HAP-1 (cell line): ENCODE measurements at regions not wholly inside any gene's neighbourhood (a gene's known extent, or its start where the extent isn't known, plus 50 kb on each side); places are given as distances from the start of the nearest gene placed in this dataset.
A peak's percentile ranks its signal among the peaks of the same experiment; 100 is the strongest.
"Not testable (repeated sequence)": the region's sequence is repeated elsewhere in the genome, so short reads cannot be mapped to it uniquely, and the experiment has no call there.

ENCODE experiments used
- DNase-seq, 2 experiments: peaks; one replicate each; pipeline ENCODE4 v3.0.0-alpha.2; 2016 to 2020; ENCODE audit warnings: low spot score in 2 of 2
- H3K27me3 ChIP-seq: fragments of 250-450 bp; sonication (Bioruptor Pico); 2 replicates; pipeline ENCODE4 v1.5.1; 2020; ENCODE audit warnings: low read depth, mild to moderate bottlenecking, moderate library complexity
- H3K36me3 ChIP-seq: fragments of 250-450 bp; sonication (Bioruptor Pico); replicated peaks from 2 replicates; pipeline ENCODE4 v1.5.1; 2020; ENCODE audit warnings: mild to moderate bottlenecking
- H3K4me1 ChIP-seq: fragments of 250-450 bp; sonication (Bioruptor Pico); 2 replicates; pipeline ENCODE4 v1.5.1; 2020; ENCODE audit warnings: mild to moderate bottlenecking
- H3K4me3 ChIP-seq: fragments of 250-450 bp; sonication (Bioruptor Pico); 2 replicates; pipeline ENCODE4 v1.5.1; 2020; ENCODE audit warnings: mild to moderate bottlenecking, moderate library complexity
- H3K9me3 ChIP-seq: fragments of 250-450 bp; sonication (Bioruptor Pico); 2 replicates; pipeline ENCODE4 v1.5.1; 2020; ENCODE audit warnings: mild to moderate bottlenecking, moderate library complexity
- in situ Hi-C: fragments of 300-500 bp; cut with MboI; formaldehyde crosslinking; loops from 3 replicates; pipeline ENCODE4 v1.14.3; 2020; ENCODE audit warnings: low sequenced_read_pairs, inconsistent platforms, mixed read lengths

DNA sequence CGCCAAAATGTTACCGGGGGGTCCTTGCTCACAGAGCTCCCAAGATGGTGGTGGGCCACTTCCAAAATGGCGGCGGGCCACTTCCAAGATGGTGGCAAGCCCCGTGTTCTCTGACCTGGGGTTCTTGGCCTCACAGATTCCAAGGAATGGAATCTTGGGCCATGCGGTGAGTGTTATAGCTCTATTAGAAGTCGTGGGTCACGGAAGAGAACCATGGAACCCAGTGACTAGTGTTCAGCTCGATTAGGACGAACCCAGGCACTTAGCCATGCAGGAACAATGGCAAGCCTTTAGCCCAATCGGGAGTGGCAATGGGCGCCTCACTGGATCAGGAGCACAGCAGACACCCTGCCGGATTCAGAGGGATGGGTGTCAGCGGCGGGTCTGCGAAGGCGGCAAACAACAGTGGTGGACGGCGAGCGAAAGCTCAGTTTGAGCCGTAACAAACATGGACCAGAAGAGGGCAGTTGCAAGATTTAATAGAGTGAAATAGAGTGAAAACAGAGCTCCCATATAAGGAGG lies 254.9 kb upstream of the CNR1 start:
- H3K4me3 ChIP-seq, H3K36me3 ChIP-seq, H3K9me3 ChIP-seq, H3K27me3 ChIP-seq, in situ Hi-C loops, DNase-seq, H3K4me1 ChIP-seq: not testable (repeated sequence)

DNA sequence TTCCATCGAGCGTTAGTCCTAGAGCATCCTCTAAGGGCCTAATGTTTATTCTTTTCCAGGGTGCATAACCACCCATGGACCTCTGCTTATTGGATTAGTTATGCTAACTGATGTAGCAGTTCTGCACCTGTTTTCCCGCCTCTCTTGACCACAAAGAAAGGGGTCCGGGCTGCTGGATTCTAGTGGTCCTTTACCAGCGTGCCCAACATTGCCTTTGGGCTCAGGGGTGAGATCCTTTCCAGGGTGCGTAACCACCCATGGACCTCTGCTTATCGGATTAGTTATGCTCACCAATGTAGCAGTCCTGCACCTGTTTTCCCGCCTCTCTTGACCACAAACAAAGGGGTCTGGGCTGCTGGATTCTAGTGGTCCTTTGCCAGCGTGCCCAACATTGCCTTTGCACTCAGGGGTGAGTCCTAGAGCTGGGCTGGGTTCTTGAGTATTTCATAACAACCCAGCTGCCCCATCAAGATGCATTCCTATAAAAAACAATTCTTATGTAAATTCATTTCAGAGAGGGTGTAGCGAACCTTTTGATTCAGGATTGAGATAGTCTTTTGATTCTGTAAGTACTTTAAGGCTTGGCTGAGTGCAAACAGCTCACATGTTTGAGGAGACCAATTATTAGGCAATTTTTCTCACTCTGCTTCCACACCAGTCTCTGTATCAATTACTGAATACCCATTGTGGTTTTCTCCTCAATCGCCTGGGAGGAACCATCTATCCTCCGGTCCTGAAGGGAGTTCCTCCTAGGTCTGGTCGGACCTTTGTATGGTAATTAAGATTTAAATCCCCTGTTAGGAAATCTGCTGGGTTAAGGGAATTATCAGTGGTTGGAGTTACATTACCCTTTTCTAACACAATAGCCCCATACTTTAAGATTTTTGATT lies 253.0 kb upstream of the CNR1 start:
- H3K4me3 ChIP-seq, H3K36me3 ChIP-seq, H3K9me3 ChIP-seq, in situ Hi-C loops, H3K4me1 ChIP-seq, H3K27me3 ChIP-seq: not testable (repeated sequence)
- peak; percentile 65 to 86 for DNase-seq

DNA sequence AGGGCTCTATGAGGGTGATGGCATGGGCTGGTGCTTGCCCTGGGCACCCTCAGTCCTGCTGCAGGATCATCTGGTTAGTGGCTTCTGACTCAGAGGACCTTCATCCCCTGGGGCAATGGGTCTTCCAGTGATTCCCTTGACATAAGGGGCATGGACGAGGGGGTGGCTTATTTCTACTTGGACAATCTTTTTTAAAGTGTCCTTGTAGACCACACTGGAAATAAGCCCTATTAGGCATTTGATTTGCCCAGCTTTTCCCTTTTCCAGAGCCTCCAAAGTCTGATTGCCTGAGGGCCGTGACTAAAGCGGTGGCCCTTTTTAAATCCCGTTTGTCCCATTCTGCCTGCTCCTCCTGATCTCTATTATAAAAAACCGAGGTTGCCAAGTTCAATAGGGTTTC lies 251.2 kb upstream of the CNR1 start:
- H3K9me3 ChIP-seq, H3K4me1 ChIP-seq, H3K4me3 ChIP-seq, DNase-seq, H3K27me3 ChIP-seq, H3K36me3 ChIP-seq, in situ Hi-C loops: not testable (repeated sequence)

DNA sequence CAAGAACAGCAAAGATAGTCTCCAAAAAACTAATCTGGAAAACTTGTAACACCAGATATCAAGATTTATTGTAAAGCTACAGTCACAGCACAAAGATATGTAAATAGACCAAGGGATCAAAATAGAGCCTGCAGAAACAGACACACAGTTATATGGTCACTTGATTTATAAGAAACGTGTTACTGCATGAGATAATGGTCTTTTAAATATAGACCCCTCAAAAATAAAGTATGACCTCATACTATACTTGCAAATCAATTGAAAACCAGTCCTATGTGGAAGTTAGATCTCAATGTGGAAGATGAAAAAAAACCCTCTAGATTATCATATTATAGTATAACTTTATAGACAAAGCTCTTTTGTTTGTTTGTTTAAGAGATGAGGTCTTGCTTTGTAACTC lies 247.3 kb upstream of the CNR1 start:
- in situ Hi-C loops = no loop called here

DNA sequence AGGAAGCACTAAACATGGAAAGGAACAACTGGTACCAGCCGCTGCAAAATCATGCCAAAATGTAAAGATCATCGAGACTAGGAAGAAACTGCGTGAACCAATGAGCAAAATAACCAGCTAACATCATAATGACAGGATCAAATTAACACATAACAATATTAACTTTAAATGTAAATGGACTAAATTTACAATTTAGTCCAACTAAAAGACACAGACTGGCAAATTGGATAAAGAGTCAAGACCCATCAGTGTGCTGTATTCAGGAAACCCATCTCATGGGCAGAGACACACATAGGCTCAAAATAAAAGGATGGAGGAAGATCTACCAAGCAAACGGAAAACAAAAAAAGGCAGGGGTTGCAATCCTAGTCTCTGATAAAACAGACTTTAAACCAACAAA lies 242.2 kb upstream of the CNR1 start:
- DNase-seq, H3K4me1 ChIP-seq, in situ Hi-C loops, H3K36me3 ChIP-seq, H3K4me3 ChIP-seq, H3K9me3 ChIP-seq, H3K27me3 ChIP-seq: not testable (repeated sequence)

More for the DNA sequence above, 247.3 kb upstream of the CNR1 start:
- H3K4me3 ChIP-seq = no peak overlapping the region
- DNase-seq = no peak
- peaks cover 4% of the 10 kb centered on the region for H3K4me1 ChIP-seq
- no peaks in the 10 kb centered on the region for H3K36me3 ChIP-seq
- H3K9me3 ChIP-seq = no peaks in the 10 kb centered on the region
- H3K27me3 ChIP-seq = no peaks in the 10 kb centered on the region

DNA sequence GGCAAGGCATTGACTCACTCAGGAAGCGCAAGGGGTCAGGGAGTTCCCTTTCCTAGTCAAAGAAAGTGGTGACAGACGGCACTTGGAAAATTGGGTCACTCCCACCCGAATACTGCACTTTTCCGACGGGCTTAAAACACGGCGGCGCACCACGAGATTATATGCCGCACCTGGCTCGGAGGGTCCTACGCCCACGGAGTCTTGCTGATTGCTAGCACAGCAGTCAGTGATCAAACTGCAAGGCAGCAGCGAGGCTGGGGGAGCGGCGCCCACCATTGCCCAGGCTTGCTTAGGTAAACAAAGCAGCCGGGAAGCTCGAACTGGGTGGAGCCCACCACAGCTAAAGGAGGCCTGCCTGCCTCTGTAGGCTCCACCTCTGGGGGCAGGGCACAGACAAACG lies 240.5 kb upstream of the CNR1 start:
- H3K4me3 ChIP-seq, H3K36me3 ChIP-seq, in situ Hi-C loops, H3K27me3 ChIP-seq, H3K4me1 ChIP-seq, DNase-seq, H3K9me3 ChIP-seq: not testable (repeated sequence)

DNA sequence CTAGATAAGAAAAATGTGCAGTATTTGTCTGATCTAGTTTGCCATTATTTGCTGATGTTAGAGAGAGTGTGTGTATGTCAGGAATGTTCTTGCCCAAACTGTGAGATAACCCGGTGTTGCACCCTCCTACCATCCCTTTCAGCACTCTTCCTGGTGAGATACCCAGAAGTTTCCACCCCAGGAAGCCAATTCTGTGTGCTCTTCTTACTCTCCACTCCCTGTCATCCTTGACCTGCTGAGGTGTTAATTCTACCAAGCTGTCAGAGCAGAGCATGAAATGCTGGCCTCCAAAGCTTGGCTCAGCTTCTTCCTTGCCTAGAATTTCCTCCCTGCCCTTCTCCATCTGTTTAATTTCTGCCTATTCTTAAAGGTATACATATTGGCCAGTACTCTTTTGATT lies 237.3 kb upstream of the CNR1 start:
- no peaks in the 10 kb centered on the region for H3K36me3 ChIP-seq
- H3K4me3 ChIP-seq = no peak overlapping the region
- no peak for DNase-seq
- in situ Hi-C loops = no loop called here
- no peaks in the 10 kb centered on the region for H3K27me3 ChIP-seq
- peaks cover 18% of the 10 kb centered on the region for H3K4me1 ChIP-seq
- H3K9me3 ChIP-seq = no peaks in the 10 kb centered on the region

DNA sequence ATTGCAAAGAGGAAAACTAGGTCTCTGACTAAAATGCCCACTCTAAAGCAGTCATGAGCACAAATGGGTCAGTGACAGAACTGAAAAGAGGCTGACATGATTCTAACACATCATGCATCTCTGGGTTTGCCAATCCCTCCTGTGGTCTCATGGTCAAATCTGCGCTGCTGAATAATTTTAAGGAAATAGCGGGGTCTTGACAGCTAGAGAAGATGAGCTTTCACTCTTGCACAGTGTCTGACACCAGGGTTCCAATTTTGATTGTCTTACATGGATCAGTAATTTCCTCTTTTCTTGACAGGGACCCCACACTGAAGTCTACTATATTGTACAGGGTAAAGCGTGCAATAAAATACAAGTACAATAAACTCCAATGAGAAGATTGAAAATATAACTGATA lies 236.8 kb upstream of the CNR1 start:
- in situ Hi-C loops = no loop called here
- Histone ChIP-seq H3K4me3 (no peak overlapping the region), H3K4me1 (peaks cover 18% of the 10 kb centered on the region), H3K9me3 (no peaks in the 10 kb centered on the region), H3K27me3 (no peaks in the 10 kb centered on the region), H3K36me3 (no peaks in the 10 kb centered on the region)
- DNase-seq = no peak

DNA sequence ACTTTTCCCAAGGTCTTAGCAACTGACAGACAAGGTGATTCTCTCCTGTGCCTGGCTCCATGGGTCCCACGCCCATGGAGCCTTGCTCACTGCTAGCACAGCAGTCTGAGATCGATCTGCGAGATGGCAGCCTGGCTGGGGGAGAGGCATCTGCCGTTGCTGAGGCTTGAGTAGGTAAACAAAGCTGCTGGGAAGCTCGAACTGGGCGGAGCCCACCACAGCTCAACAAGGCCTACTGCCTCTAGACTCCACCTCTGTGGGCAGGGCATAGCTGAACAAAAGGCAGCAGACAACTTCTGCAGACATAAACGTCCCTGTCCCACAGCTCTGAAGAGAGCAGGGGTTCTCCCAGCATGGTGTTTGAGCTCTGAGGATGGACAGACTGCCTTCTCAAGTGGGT lies 224.9 kb upstream of the CNR1 start:
- in situ Hi-C loops, H3K36me3 ChIP-seq: not testable (repeated sequence)
- DNase-seq = peak in 1 of 2 experiments; percentile 31

DNA sequence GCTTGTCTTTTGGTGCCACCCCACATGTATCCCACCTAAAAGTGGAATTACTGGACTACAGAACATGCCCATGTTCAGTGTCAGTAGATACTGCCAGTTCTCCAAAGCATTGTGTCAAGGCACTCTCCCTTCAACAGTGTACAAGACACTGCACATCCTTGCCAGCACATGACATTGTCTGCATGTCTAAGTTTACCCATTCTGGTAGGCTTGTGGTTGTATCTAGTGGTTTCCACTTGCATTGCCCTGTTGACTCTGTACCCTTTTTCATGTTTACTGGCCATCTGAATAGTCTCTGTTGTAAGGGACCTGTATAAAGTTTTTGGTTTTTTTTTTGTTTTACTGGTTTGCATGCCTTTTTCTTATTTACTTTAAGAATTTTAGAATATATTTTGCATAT lies 222.4 kb upstream of the CNR1 start:
- Histone ChIP-seq H3K4me3 (no peak overlapping the region), H3K4me1 (no peaks in the 10 kb centered on the region; the same call in 1 of the 2 replicates), H3K36me3 (no peaks in the 10 kb centered on the region), H3K27me3 (no peaks in the 10 kb centered on the region), H3K9me3 (peaks cover 8% of the 10 kb centered on the region; the same call in 1 of the 2 replicates)
- no peak for DNase-seq
- in situ Hi-C loops = no loop called here

More for the DNA sequence above, 224.9 kb upstream of the CNR1 start:
- H3K27me3 ChIP-seq, H3K9me3 ChIP-seq, H3K4me1 ChIP-seq, H3K4me3 ChIP-seq: not testable (repeated sequence)

DNA sequence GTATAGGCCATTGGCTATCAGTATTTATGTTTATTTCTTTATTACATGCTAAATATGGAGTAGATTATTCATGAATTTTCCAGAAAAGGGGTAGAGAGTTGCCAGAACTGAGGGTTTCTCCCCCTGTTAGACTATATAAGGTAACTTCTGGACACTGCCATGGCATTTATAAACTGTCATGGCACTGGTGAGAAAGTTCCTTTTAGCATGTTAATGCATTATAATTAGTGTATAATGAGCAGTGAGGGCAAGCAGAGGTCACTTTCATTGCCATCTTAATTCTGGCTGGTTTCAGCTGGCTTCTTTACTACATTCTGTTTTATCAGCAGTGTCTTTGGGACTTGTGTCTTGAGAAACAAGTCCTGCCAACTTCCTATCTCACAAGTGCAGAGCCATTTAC lies 220.0 kb upstream of the CNR1 start:
- no peak for DNase-seq
- Histone ChIP-seq H3K9me3 (peaks cover 8% of the 10 kb centered on the region; the same call in 1 of the 2 replicates), H3K4me1 (peaks cover 17% of the 10 kb centered on the region), H3K4me3 (no peak overlapping the region), H3K36me3 (no peaks in the 10 kb centered on the region), H3K27me3 (no peaks in the 10 kb centered on the region)
- in situ Hi-C loops = no loop called here

DNA sequence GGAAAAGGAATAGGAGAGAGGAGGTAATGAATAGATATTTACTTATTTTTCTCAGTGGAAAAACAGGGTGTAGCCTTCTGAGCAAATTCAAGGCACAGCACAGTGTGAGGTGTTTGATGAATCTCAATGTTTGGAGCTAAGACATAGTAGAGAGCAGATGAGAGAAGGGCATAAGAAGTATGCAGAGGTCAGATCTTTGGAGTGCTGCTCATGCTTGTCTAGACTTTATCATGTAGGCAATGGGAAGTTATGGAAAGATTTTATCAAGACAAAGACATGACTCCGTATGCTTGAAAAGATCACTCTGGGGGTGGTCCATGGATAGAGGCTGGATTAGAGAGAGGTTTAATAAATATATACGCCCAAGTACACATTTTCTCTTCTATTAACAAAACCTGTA lies 217.0 kb upstream of the CNR1 start:
- Histone ChIP-seq H3K27me3 (no peaks in the 10 kb centered on the region), H3K4me3 (no peak overlapping the region), H3K9me3 (peaks cover 8% of the 10 kb centered on the region; the same call in 1 of the 2 replicates), H3K36me3 (no peaks in the 10 kb centered on the region), H3K4me1 (peaks cover 47% of the 10 kb centered on the region)
- in situ Hi-C loops = no loop called here
- DNase-seq = no peak

DNA sequence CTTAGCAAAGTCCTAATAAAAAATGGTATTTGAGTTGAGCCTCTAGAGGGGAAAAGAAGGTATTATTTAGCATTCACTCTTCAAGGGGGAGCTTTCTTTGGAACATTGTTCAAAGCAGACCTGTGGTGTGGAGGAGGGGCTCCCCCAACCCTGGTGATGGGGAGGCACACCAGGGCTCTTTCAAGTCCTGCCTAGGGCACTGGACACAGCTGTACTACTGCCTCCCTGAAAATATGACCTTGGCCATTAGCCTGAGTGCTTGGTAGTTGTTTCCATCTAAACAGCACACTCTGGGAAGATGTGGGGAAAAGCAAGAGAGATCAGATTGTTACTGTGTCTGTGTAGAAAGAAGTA lies 215.1 kb upstream of the CNR1 start:
- Histone ChIP-seq H3K4me3 (peak overlapping the region; percentile 3), H3K27me3 (no peaks in the 10 kb centered on the region), H3K4me1 (peaks cover 61% of the 10 kb centered on the region), H3K9me3 (peaks cover 8% of the 10 kb centered on the region; the same call in 1 of the 2 replicates), H3K36me3 (no peaks in the 10 kb centered on the region)
- peak; percentile 60 to 69 for DNase-seq
- in situ Hi-C loops = no loop called here

DNA sequence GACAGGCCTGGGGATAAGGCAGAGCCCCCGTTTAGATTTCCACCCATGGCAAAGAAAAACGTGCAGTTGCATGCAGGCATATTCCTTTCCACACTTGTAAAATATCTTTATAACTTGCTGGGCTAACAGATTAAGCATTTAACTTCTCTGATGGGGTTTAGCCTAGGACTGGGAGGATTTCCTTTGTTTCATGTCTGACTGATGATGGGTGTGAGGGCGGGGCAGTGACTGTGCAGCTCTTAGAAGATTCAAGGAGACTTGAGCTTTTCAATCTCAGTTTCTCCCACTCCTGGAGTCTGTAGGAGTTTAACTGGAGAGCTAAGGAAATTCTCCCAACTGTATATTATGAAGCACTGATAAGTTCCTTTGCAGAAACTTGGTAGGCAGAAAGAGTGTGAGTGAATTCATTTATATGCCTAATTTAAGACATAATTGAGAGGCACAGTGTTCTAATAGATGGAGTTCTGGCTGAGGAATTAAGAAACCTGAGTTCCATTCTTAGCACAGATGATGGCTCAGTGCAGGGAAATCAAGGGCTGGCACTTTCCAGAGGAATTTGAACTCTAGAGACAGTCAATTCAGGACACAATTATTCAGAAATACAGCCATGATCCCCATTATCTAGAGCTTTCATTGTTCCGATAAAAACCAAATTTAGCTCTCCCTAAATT lies 214.6 kb upstream of the CNR1 start:
- in situ Hi-C loops = no loop called here
- peaks cover 8% of the 10 kb centered on the region; the same call in 1 of the 2 replicates for H3K9me3 ChIP-seq
- peak; percentile 69 to 71 for DNase-seq
- peaks cover 66% of the 10 kb centered on the region for H3K4me1 ChIP-seq
- no peak overlapping the region for H3K4me3 ChIP-seq
- no peaks in the 10 kb centered on the region for H3K36me3 ChIP-seq
- H3K27me3 ChIP-seq = no peaks in the 10 kb centered on the region
